ENCODE measurements at regions not wholly inside any gene's neighbourhood (a gene's known extent, or its start where the extent isn't known, plus 50 kb on each side); places are given as distances from the start of the nearest gene placed in this dataset.

- DNase-seq (ENCODE audit: low spot score), result no peak
These were observed 217.4 kb upstream of the PWP1 start for GRCh38 chr12:107468182-107468581.

DNA sequence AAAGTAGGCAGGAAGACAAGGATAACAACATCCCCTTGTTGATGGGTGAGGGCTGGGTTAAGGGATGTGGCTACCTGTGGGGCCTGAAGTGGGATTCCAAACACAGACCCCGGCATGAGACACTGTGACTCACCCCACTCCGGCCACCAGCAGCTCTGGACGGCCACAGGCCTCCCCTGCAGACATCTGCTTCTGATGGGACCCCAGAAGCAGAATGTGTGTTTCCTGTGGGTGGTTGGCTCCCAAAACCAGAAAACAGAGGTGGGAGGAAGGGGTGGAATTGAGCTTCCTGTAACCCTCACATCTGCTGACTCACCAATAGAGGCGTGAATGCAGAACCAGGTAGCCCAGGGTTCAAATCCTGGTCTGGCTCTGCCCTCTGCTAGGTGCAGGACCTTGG lies 216.6 kb upstream of the PWP1 start:
- DNase-seq (ENCODE audit: low spot score), result no peak

DNA sequence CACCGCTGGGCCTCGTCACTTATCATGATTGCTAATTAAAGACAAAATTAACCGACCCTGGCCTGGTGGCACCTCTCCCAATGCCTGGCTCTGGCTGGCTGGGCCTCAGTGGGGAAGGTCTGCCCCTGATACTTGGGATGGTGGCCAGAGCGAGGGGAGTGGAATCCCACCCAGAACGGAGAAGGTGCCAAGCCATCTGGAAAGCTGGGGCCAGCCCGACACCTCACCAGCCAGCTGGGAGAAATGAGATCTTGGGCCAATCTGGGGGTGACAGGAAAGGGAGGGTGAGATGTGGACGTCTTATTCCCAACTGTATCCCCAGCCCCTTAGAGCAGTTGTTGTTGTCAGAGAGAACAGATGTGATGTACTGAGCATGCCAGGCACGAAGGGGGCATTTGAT lies 215.0 kb upstream of the PWP1 start:
- DNase-seq (ENCODE audit: low spot score), result no peak

DNA sequence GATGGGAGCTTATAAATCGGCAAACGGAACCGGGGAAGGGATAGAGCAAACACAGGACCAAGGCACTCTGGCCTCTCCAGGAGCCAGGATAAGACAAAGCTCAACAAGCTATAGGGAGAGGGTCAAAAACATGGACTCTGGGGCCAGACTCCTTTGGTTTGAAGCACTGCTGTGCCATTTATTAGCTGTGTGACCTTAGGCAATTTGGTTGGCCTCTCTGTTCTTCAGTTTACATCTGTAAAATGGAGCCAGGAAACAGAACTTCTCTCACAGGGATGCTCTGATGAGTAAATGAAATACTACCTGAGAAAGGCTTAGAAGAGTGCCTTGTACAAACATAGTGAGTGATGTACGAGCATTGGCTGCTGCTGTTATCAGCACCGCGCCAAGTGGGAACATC lies 213.3 kb upstream of the PWP1 start:
- no peak for DNase-seq (ENCODE audit: low spot score)

- DNase-seq (ENCODE audit: low spot score), result no peak
These were observed 211.5 kb upstream of the PWP1 start for GRCh38 chr12:107474099-107474498.

GRCh38 chr12:107474639-107475539 lies 210.7 kb upstream of the PWP1 start:
- no peak for DNase-seq (ENCODE audit: low spot score)

- DNase-seq (ENCODE audit: low spot score), result no peak
These were observed 209.7 kb upstream of the PWP1 start for GRCh38 chr12:107475900-107476299.

DNA sequence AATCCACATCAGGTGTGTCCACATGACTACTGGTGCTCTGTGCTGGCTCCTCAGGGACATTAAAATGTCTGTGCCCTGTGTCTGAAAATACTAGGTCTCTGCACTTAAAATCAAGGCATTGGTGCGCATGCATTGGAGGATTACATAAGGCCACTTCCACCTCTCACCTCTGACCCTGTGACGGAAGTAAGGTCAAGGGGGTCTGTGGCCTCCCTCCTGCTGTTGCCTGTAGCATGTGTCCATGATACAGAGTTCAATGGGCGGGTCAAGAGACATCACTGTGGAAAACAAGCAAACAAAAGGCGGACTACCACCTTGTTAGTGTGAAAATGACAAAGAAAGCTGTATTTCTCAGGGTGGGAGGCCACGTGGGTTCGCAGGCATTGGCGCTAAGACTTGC lies 208.6 kb upstream of the PWP1 start:
- no peak for DNase-seq (ENCODE audit: low spot score)

GRCh38 chr12:107477947-107478610 lies 207.5 kb upstream of the PWP1 start:
- no peak for DNase-seq (ENCODE audit: low spot score)

- no peak for DNase-seq (ENCODE audit: low spot score)
These were observed 206.7 kb upstream of the PWP1 start for GRCh38 chr12:107478881-107479280.

DNA sequence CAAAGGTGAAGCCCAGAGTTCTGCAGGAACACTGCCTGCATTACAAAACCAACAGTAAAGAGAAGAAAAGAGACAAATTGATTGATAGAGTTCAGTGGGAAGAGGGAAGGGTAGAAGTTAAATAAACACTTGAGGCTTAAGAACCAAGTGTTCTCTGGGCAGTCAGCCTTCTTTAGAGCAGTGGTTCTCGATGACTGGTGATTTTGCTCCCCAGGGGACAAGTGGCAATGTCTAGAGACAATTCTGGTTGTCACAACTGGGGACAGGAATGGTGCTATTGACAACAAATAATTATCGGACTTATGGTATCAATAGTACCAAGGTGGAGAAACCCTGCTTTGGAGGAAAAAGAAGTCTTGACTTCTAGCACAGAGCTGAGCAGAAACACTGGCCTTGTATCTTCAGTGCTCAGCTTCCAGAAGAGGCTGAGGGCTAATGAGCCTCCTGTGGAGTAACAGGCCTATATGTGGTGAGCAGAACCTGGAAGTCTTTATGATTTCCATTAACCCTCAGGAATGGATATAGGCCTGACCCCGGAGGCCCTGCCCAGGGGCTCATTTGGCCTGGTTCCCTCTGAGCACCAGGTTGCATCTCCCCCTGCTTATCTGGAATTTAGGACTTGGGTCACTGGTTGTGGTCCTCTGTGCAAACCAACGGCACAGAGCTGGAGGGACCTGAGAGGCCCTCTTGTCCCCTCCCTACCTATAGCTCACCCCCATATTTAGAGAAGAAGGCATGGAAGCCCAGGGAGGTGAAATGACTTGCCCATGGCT lies 204.6 kb upstream of the PWP1 start:
- DNase-seq (ENCODE audit: low spot score), result no peak

DNA sequence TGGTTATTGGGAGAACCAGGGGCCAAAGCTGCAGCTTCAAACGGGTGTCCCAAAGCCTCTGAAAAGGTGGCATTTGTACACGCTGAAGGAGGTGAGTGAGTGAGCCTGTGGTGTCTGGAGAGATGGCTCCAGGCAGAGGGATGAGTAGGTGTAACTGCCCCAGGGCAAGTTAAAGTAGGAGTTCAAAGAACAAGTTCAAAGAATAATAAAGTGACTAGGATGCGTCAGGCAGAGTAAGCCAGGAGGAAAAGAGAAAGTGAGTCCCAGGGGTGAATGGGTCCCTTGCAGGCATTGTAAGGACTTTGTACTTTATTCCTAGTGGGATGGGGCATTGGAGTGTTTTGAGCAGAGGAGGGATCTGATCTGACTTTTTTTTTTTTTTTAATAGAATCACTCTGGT lies 201.4 kb upstream of the PWP1 start:
- no peak for DNase-seq (ENCODE audit: low spot score)

GRCh38 chr12:107484941-107485340 lies 200.7 kb upstream of the PWP1 start:
- DNase-seq (ENCODE audit: low spot score), result no peak

DNA sequence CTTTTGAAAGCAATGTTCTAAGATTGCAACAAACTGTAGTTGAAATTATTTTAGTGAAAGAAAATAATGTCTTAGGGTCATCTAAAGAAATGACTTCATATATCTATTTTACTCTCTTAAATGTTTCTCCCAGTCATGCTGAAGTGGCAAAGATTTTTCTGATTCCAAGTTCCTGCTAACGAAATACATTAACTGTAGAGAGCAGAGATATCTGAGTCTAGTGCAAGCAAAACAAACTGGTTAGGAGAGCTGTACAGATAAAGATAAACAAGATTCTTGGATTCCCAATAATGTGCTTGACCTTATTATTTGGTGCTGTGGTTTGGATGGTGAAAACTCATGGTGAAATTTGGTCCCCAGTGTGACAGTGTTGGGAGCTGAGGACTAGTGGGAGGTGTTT lies 199.9 kb upstream of the PWP1 start:
- DNase-seq (ENCODE audit: low spot score), result no peak

- no peak for DNase-seq (ENCODE audit: low spot score)
These were observed 199.3 kb upstream of the PWP1 start for GRCh38 chr12:107486140-107486892.

DNA sequence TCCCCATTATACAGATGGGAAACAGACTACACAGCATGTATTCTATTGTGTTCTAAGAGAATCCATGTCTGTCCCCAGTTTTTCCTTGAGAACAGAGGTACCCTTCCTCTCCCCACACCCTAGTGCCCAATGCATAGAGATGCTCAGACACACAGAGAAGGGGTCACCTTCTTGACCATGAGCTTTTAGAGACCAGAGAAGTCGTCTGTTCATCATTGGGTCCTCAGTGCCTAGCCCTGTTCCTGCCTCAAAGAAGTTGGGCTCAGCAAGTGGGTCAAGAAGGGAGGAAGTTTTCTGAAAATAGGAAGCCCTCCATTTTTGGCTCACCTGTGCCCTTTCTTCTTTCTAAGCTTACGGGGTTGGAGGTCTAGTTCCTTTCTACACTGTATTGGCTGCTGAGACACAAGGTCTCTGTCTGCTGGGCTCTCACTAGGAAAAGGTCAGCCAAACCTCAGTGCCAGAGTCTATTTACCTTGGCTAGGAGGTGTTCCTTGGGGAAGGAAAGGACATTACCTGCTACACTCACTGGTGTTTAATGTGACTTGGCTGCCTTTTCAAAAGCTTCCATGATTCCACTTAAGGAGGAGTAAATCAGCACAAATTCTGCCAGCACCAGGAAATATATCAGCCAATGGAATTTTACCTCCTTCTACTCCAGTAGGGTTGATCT lies 198.5 kb upstream of the PWP1 start:
- no peak for DNase-seq (ENCODE audit: low spot score)

- DNase-seq (ENCODE audit: low spot score), result no peak
These were observed 196.9 kb upstream of the PWP1 start for GRCh38 chr12:107488666-107489065.

DNA sequence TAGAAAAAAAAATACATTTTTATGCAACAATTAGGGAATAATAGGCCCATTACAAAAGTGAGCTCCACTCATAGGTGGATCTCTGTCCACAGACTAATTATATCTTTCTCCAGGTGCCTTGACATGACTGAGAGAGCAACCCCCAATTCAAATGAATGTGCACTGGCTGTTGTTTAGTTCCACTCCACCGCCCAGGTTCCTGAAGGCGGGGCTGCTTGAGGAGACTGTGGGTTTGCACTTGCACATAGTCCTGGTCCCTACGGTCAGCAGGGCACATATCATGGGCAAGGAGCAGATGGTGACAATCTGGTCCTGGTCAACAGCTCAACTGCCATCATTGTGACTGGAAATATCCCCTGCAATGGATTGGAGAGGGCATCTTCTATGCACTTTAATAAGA lies 195.6 kb upstream of the PWP1 start:
- DNase-seq (ENCODE audit: low spot score), result no peak

DNA sequence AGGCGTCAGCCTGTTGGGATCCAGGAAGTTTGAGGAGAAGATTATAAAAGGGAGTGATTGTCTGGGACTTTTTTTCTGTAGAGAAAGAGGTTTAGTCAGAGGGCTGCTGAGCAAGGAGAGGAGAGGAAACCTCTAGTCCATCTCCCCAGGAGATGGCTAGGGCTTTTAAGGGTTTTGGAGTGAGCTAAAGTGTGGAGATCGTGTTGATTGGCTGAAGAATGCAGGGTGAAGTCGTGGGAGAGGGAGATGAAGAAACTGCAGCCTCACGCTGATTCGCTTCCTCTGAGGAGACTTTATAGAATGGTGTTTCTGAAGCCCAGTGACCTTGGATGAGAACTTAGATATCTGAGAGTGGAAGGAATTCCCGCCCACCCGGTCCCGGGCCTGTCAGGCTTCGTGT lies 193.7 kb upstream of the PWP1 start:
- DNase-seq (ENCODE audit: low spot score), result no peak

- DNase-seq (ENCODE audit: low spot score), result no peak
These were observed 193.0 kb upstream of the PWP1 start for GRCh38 chr12:107492393-107493134.

Data from SK-N-DZ (cell line).